Activated CD4-positive, alpha-beta memory T cell treated with anti-CD3 and anti-CD28 coated beads for 36 hours (primary cell): ENCODE measurements at regions not wholly inside any gene's neighbourhood (a gene's known extent, or its start where the extent isn't known, plus 50 kb on each side); places are given as distances from the start of the nearest gene placed in this dataset.

Source experiments
- CTCF ChIA-PET: fragments of 350-600 bp; sonication (Branson Sonifier 250); formaldehyde crosslinking; loops from one replicate; lab custom pipeline; 2021; ENCODE audit warnings: antibody characterized with exemption, inconsistent platforms; lab: Charles Lee
- POLR2A ChIA-PET: fragments of 350-600 bp; sonication (Branson Sonifier 250); formaldehyde crosslinking; loops from one replicate; lab custom pipeline; 2021; ENCODE audit warnings: antibody characterized with exemption; lab: Charles Lee
- DNase-seq: peaks from one replicate; pipeline ENCODE4 v3.0.0-alpha.2; 2020
- H3K27ac Mint-ChIP-seq: one replicate; pipeline ENCODE4 v1.8.0; 2021; ENCODE audit warnings: mixed read lengths
- H3K27me3 Mint-ChIP-seq: one replicate; pipeline ENCODE4 v1.8.0; 2021; ENCODE audit warnings: mixed read lengths
- H3K36me3 Mint-ChIP-seq: one replicate; pipeline ENCODE4 v1.8.0; 2021; ENCODE audit warnings: mixed read lengths
- H3K4me1 Mint-ChIP-seq: one replicate; pipeline ENCODE4 v1.8.0; 2021; ENCODE audit warnings: low read depth, mixed read lengths
- H3K4me3 Mint-ChIP-seq: one replicate; pipeline ENCODE4 v1.8.0; 2021; ENCODE audit warnings: mild to moderate bottlenecking, mixed read lengths
- H3K9me3 Mint-ChIP-seq: one replicate; pipeline ENCODE4 v1.8.0; 2021; ENCODE audit warnings: mixed read lengths
- intact Hi-C: fragments of 100-400 bp; cut with micrococcal nuclease; formaldehyde crosslinking; loops from one replicate; pipeline ENCODE4 v1.15.1; 2023

GRCh38 chr10:4595719-4596319 is 230.2 kb upstream of the AKR1E2 start:
- intact Hi-C loops, result no loop called here
- Mint-ChIP-seq H3K27ac (no peak overlapping the region), H3K9me3 (no peaks in the 10 kb centered on the region), H3K27me3 (peaks cover 3% of the 10 kb centered on the region), H3K4me1 (no peaks in the 10 kb centered on the region), H3K36me3 (no peaks in the 10 kb centered on the region), H3K4me3 (no peak overlapping the region)
- POLR2A ChIA-PET, result no interaction called here
- CTCF ChIA-PET, result no interaction called here
- DNase-seq, result no peak

- no peak for DNase-seq
- Mint-ChIP-seq H3K9me3 (no peaks in the 10 kb centered on the region), H3K27me3 (no peaks in the 10 kb centered on the region), H3K4me3 (no peak overlapping the region), H3K27ac (no peak overlapping the region), H3K4me1 (no peaks in the 10 kb centered on the region), H3K36me3 (no peaks in the 10 kb centered on the region)
- CTCF ChIA-PET, result no interaction called here
- POLR2A ChIA-PET, result no interaction called here
- intact Hi-C loops, result no loop called here
Measured at GRCh38 chr10:4590807-4591206, 235.2 kb upstream of the AKR1E2 start.

GRCh38 chr10:4588824-4589223 is 237.2 kb upstream of the AKR1E2 start:
- POLR2A ChIA-PET, result no interaction called here
- no peak for DNase-seq
- Mint-ChIP-seq H3K27ac (no peak overlapping the region), H3K9me3 (no peaks in the 10 kb centered on the region), H3K4me3 (no peak overlapping the region), H3K36me3 (no peaks in the 10 kb centered on the region), H3K4me1 (no peaks in the 10 kb centered on the region), H3K27me3 (no peaks in the 10 kb centered on the region)
- CTCF ChIA-PET, result no interaction called here
- intact Hi-C loops, result no loop called here

GRCh38 chr10:4587466-4587865 is 238.5 kb upstream of the AKR1E2 start:
- Mint-ChIP-seq H3K27me3 (no peaks in the 10 kb centered on the region), H3K27ac (no peak overlapping the region), H3K4me1 (no peaks in the 10 kb centered on the region), H3K36me3 (no peaks in the 10 kb centered on the region), H3K4me3 (no peak overlapping the region), H3K9me3 (no peaks in the 10 kb centered on the region)
- CTCF ChIA-PET, result no interaction called here
- intact Hi-C loops, result no loop called here
- POLR2A ChIA-PET, result no interaction called here
- no peak for DNase-seq

GRCh38 chr10:4586776-4587175 is 239.2 kb upstream of the AKR1E2 start:
- POLR2A ChIA-PET, result no interaction called here

GRCh38 chr10:4581929-4582328 is 244.1 kb upstream of the AKR1E2 start:
- H3K36me3 Mint-ChIP-seq, result no peaks in the 10 kb centered on the region
- no peaks in the 10 kb centered on the region for H3K27me3 Mint-ChIP-seq
- H3K27ac Mint-ChIP-seq, result no peak overlapping the region
- ChIA-PET CTCF (no interaction called here), POLR2A (no interaction called here)
- H3K4me1 Mint-ChIP-seq, result no peaks in the 10 kb centered on the region
- intact Hi-C loops, result no loop called here
- H3K9me3 Mint-ChIP-seq, result no peaks in the 10 kb centered on the region
- no peak for DNase-seq
- no peak overlapping the region for H3K4me3 Mint-ChIP-seq

More at GRCh38 chr10:4586776-4587175, 239.2 kb upstream of the AKR1E2 start:
- DNase-seq, result no peak
- no peaks in the 10 kb centered on the region for H3K9me3 Mint-ChIP-seq
- no peak overlapping the region for H3K27ac Mint-ChIP-seq
- CTCF ChIA-PET, result no interaction called here
- intact Hi-C loops, result no loop called here
- H3K36me3 Mint-ChIP-seq, result no peaks in the 10 kb centered on the region
- no peaks in the 10 kb centered on the region for H3K4me1 Mint-ChIP-seq
- no peaks in the 10 kb centered on the region for H3K27me3 Mint-ChIP-seq
- H3K4me3 Mint-ChIP-seq, result no peak overlapping the region

GRCh38 chr10:4579844-4580243 is 246.2 kb upstream of the AKR1E2 start:
- POLR2A ChIA-PET, result no interaction called here
- intact Hi-C loops, result no loop called here

GRCh38 chr10:4576206-4576605 is 249.8 kb upstream of the AKR1E2 start:
- no peak overlapping the region for H3K27ac Mint-ChIP-seq
- intact Hi-C loops, result no loop called here
- H3K4me1 Mint-ChIP-seq, result no peaks in the 10 kb centered on the region
- POLR2A ChIA-PET, result no interaction called here
- no peaks in the 10 kb centered on the region for H3K36me3 Mint-ChIP-seq
- H3K4me3 Mint-ChIP-seq, result no peak overlapping the region
- no peaks in the 10 kb centered on the region for H3K9me3 Mint-ChIP-seq
- CTCF ChIA-PET, result no interaction called here
- no peak for DNase-seq
- peaks cover 3% of the 10 kb centered on the region for H3K27me3 Mint-ChIP-seq

More at GRCh38 chr10:4579844-4580243, 246.2 kb upstream of the AKR1E2 start:
- DNase-seq, result no peak
- Mint-ChIP-seq H3K4me1 (no peaks in the 10 kb centered on the region), H3K27ac (no peak overlapping the region), H3K4me3 (no peak overlapping the region), H3K27me3 (no peaks in the 10 kb centered on the region), H3K36me3 (no peaks in the 10 kb centered on the region), H3K9me3 (no peaks in the 10 kb centered on the region)
- CTCF ChIA-PET, result no interaction called here

GRCh38 chr10:4569151-4569550 is 256.9 kb upstream of the AKR1E2 start:
- Mint-ChIP-seq H3K9me3 (no peaks in the 10 kb centered on the region), H3K27ac (no peak overlapping the region), H3K4me1 (no peaks in the 10 kb centered on the region), H3K27me3 (peaks cover 8% of the 10 kb centered on the region), H3K36me3 (no peaks in the 10 kb centered on the region), H3K4me3 (no peak overlapping the region)
- no peak for DNase-seq
- ChIA-PET POLR2A (no interaction called here), CTCF (interaction anchor here (1.0 kb wide), 1 partner anchor 88 kb away, joined by 3 read pairs; no protein-coding TSS in a partner anchor)
- intact Hi-C loops, result no loop called here

GRCh38 chr10:4568731-4569130 is 257.3 kb upstream of the AKR1E2 start:
- CTCF ChIA-PET, result interaction anchor here (1.0 kb wide), 1 partner anchor 88 kb away, joined by 3 read pairs; no protein-coding TSS in a partner anchor
- no peak overlapping the region for H3K27ac Mint-ChIP-seq

GRCh38 chr10:4568086-4568485 is 257.9 kb upstream of the AKR1E2 start:
- Mint-ChIP-seq H3K27me3 (peaks cover 8% of the 10 kb centered on the region), H3K27ac (no peak overlapping the region), H3K4me3 (no peak overlapping the region), H3K4me1 (no peaks in the 10 kb centered on the region), H3K9me3 (no peaks in the 10 kb centered on the region), H3K36me3 (no peaks in the 10 kb centered on the region)
- intact Hi-C loops, result no loop called here
- ChIA-PET POLR2A (no interaction called here), CTCF (no interaction called here)
- no peak for DNase-seq

More at GRCh38 chr10:4568731-4569130, 257.3 kb upstream of the AKR1E2 start:
- POLR2A ChIA-PET, result no interaction called here
- no peak for DNase-seq
- Mint-ChIP-seq H3K4me3 (no peak overlapping the region), H3K36me3 (no peaks in the 10 kb centered on the region), H3K27me3 (peaks cover 8% of the 10 kb centered on the region), H3K9me3 (no peaks in the 10 kb centered on the region), H3K4me1 (no peaks in the 10 kb centered on the region)
- intact Hi-C loops, result no loop called here

GRCh38 chr10:4567637-4568036 is 258.4 kb upstream of the AKR1E2 start:
- Mint-ChIP-seq H3K4me3 (no peak overlapping the region), H3K27me3 (peaks cover 10% of the 10 kb centered on the region), H3K27ac (no peak overlapping the region), H3K4me1 (no peaks in the 10 kb centered on the region), H3K36me3 (no peaks in the 10 kb centered on the region), H3K9me3 (no peaks in the 10 kb centered on the region)
- intact Hi-C loops, result no loop called here
- ChIA-PET CTCF (no interaction called here), POLR2A (no interaction called here)
- DNase-seq, result no peak

- H3K9me3 Mint-ChIP-seq, result no peaks in the 10 kb centered on the region
- H3K4me1 Mint-ChIP-seq, result no peaks in the 10 kb centered on the region
- H3K27ac Mint-ChIP-seq, result no peak overlapping the region
- no peaks in the 10 kb centered on the region for H3K36me3 Mint-ChIP-seq
- H3K4me3 Mint-ChIP-seq, result no peak overlapping the region
- DNase-seq, result no peak
- CTCF ChIA-PET, result interaction anchor here (0.7 kb wide), 1 partner anchor 88 kb away, joined by 3 read pairs; no protein-coding TSS in a partner anchor
- intact Hi-C loops, result no loop called here
- POLR2A ChIA-PET, result no interaction called here
- H3K27me3 Mint-ChIP-seq, result peaks cover 9% of the 10 kb centered on the region
Measured at GRCh38 chr10:4566011-4566410, 260.0 kb upstream of the AKR1E2 start.
